GM12892 (cell line): ENCODE measurements at regions not wholly inside any gene's neighbourhood (a gene's known extent, or its start where the extent isn't known, plus 50 kb on each side); places are given as distances from the start of the nearest gene placed in this dataset.
"Not testable (repeated sequence)": the region's sequence is repeated elsewhere in the genome, so short reads cannot be mapped to it uniquely, and the experiment has no call there.

ENCODE experiments used
- DNase-seq: peaks from one replicate; pipeline ENCODE4 v3.0.0; 2011; ENCODE audit not compliant: insufficient read length
- FAIRE-seq: peaks from 2 replicates; lab custom pipeline; 2011; peaks lifted over from hg19 to GRCh38; lab: Jason Lieb, UNC
- POLR2A ChIP-seq: IDR thresholded peaks from 2 replicates; pipeline ENCODE4 v1.6.1; 2011; ENCODE audit warnings: low read depth, low read length, control low read depth
- POLR2AphosphoS5 ChIP-seq: IDR thresholded peaks from 2 replicates; pipeline ENCODE4 v1.6.1; 2011; ENCODE audit warnings: low read depth, low read length, control low read depth
- TAF1 ChIP-seq: IDR thresholded peaks from 2 replicates; pipeline ENCODE4 v1.6.1; 2011; ENCODE audit warnings: low read depth, mild to moderate bottlenecking, control low read depth, low read length, borderline replicate concordance

- DNase-seq (no peak), FAIRE-seq (no peak)
- TF ChIP-seq TAF1 (no peak), POLR2AphosphoS5 (no peak), POLR2A (no peak)
These were observed 70.0 kb upstream of the CD2AP start for GRCh38 chr6:47407300-47408281.

GRCh38 chr6:47413752-47414422, 63.7 kb upstream of the CD2AP start:
- TF ChIP-seq POLR2A (no peak), TAF1 (no peak), POLR2AphosphoS5 (no peak)
- DNase-seq (no peak), FAIRE-seq (peak; percentile 91)

GRCh38 chr6:47414423-47415167, 63.0 kb upstream of the CD2AP start:
- FAIRE-seq (no peak), DNase-seq (no peak)
- TF ChIP-seq POLR2AphosphoS5 (no peak), TAF1 (no peak), POLR2A (no peak)

- TF ChIP-seq POLR2AphosphoS5 (no peak), TAF1 (no peak), POLR2A (no peak)
- FAIRE-seq (no peak), DNase-seq (no peak)
These were observed 60.9 kb upstream of the CD2AP start for GRCh38 chr6:47416396-47417345.

- DNase-seq (no peak), FAIRE-seq (no peak)
- no peak for TF ChIP-seq POLR2A
- TF ChIP-seq TAF1 = no peak
- no peak for TF ChIP-seq POLR2AphosphoS5
These were observed 58.0 kb upstream of the CD2AP start for GRCh38 chr6:47419621-47420020.

- FAIRE-seq (no peak), DNase-seq (no peak)
These were observed 56.9 kb upstream of the CD2AP start for GRCh38 chr6:47420394-47421371.

GRCh38 chr6:47423079-47423478, 54.5 kb upstream of the CD2AP start:
- TF ChIP-seq POLR2AphosphoS5 (no peak), TAF1 (no peak), POLR2A (no peak)
- DNase-seq (no peak), FAIRE-seq (no peak)

More at GRCh38 chr6:47420394-47421371, 56.9 kb upstream of the CD2AP start:
- TF ChIP-seq POLR2AphosphoS5 = no peak
- TF ChIP-seq TAF1 = no peak
- TF ChIP-seq POLR2A = no peak

- TF ChIP-seq POLR2A (no peak), TAF1 (no peak), POLR2AphosphoS5 (no peak)
- FAIRE-seq = no peak
These were observed 53.2 kb upstream of the CD2AP start for GRCh38 chr6:47424436-47424836.

GRCh38 chr6:47425724-47426123, 51.9 kb upstream of the CD2AP start:
- DNase-seq, FAIRE-seq: not testable (repeated sequence)

More at GRCh38 chr6:47424436-47424836, 53.2 kb upstream of the CD2AP start:
- DNase-seq = no peak
